Testis (tissue), 2 donors: ENCODE measurements at regions not wholly inside any gene's neighbourhood (a gene's known extent, or its start where the extent isn't known, plus 50 kb on each side); places are given as distances from the start of the nearest gene placed in this dataset.

ENCODE experiments used
- CTCF ChIP-seq, 3 experiments: fragments of 450-650 bp in 2 of 3; fragments of 200-600 bp in 1 of 3; sonication (generic) in 1 of 3; IDR thresholded peaks; one replicate each; pipeline ENCODE4 v1.5.1; 2016 to 2019; ENCODE audit warnings: antibody characterized with exemption in 3 of 3, mild to moderate bottlenecking in 2 of 3, moderate library complexity in 1 of 3
- POLR2A ChIP-seq: fragments of 450-650 bp; IDR thresholded peaks from one replicate; pipeline ENCODE4 v1.6.1; 2017; ENCODE audit warnings: antibody characterized with exemption, mild to moderate bottlenecking, moderate library complexity

GRCh38 chr3:30535525-30535924, 70.9 kb upstream of the TGFBR2 start:
- TF ChIP-seq CTCF (IDR thresholded peaks at IDR 0.05) (no peak), POLR2A (no peak)
